SK-N-SH treated with all-trans-retinoic acid at 6 μM for 48 hours (cell line): ENCODE measurements at regions not wholly inside any gene's neighbourhood (a gene's known extent, or its start where the extent isn't known, plus 50 kb on each side); places are given as distances from the start of the nearest gene placed in this dataset.

Experiments used
- ATAC-seq: fragments of 200-7000 bp; cut with Tn5 transposase; 3 replicates; pipeline ENCODE4 v1.9.1; 2020; ENCODE audit warnings: mild to moderate bottlenecking, moderate library complexity
- ARNTL ChIP-seq: fragments of 450-650 bp; formaldehyde crosslinking; IDR thresholded peaks from 2 replicates; pipeline ENCODE4 v1.5.0; 2020; ENCODE audit warnings: low read depth, mild to moderate bottlenecking, moderate library complexity, borderline replicate concordance
- BACH2 ChIP-seq: fragments of 250-450 bp; sonication (Bioruptor Pico); IDR thresholded peaks from 2 replicates; pipeline ENCODE4 v1.9.0; 2021; ENCODE audit warnings: mild to moderate bottlenecking, borderline replicate concordance
- CREB5 ChIP-seq: fragments of 250-450 bp; sonication (Bioruptor Pico); IDR thresholded peaks from 2 replicates; pipeline ENCODE4 v1.5.1; 2020; ENCODE audit warnings: low read depth, mild to moderate bottlenecking, moderate library complexity
- CSDC2 ChIP-seq: fragments of 250-450 bp; sonication (Bioruptor Pico); IDR thresholded peaks from 2 replicates; pipeline ENCODE4 v1.5.0; 2020; ENCODE audit warnings: mild to moderate bottlenecking, moderate library complexity
- CSRNP3 ChIP-seq: fragments of 250-450 bp; sonication (Bioruptor Pico); IDR thresholded peaks from 2 replicates; pipeline ENCODE4 v1.5.1; 2021; ENCODE audit warnings: mild to moderate bottlenecking, moderate library complexity
- ESRRG ChIP-seq: fragments of 250-450 bp; sonication (Bioruptor Pico); IDR thresholded peaks from 2 replicates; pipeline ENCODE4 v1.6.1; 2021; ENCODE audit warnings: mild to moderate bottlenecking
- GLIS3 ChIP-seq: fragments of 250-450 bp; sonication (Bioruptor Pico); IDR thresholded peaks from 2 replicates; pipeline ENCODE4 v1.5.0; 2020; ENCODE audit warnings: mild to moderate bottlenecking, moderate library complexity
- ISL1 ChIP-seq: fragments of 250-450 bp; sonication (Bioruptor Pico); IDR thresholded peaks from 2 replicates; pipeline ENCODE4 v2.1.2; 2022; ENCODE audit warnings: mild to moderate bottlenecking, moderate library complexity
- OSR1 ChIP-seq: fragments of 250-450 bp; sonication (Bioruptor Pico); IDR thresholded peaks from 2 replicates; pipeline ENCODE4 v1.8.0; 2022; ENCODE audit warnings: moderate library complexity, mild to moderate bottlenecking, inconsistent platforms
- PATZ1 ChIP-seq: fragments of 250-450 bp; sonication (Bioruptor Pico); IDR thresholded peaks from 2 replicates; pipeline ENCODE4 v1.8.0; 2020; ENCODE audit warnings: mild to moderate bottlenecking, moderate library complexity, borderline replicate concordance
- POU6F1 ChIP-seq: fragments of 250-450 bp; sonication (Bioruptor Pico); IDR thresholded peaks from 2 replicates; pipeline ENCODE4 v1.8.0; 2021; ENCODE audit warnings: low read depth, mild to moderate bottlenecking, moderate library complexity, borderline replicate concordance
- PPARA ChIP-seq: fragments of 250-450 bp; sonication (Bioruptor Pico); IDR thresholded peaks from 2 replicates; pipeline ENCODE4 v1.5.0; 2020; ENCODE audit warnings: mild to moderate bottlenecking, borderline replicate concordance
- RARB ChIP-seq: fragments of 250-450 bp; sonication (Bioruptor Pico); IDR thresholded peaks from 2 replicates; pipeline ENCODE4 v1.8.0; 2021; ENCODE audit warnings: mild to moderate bottlenecking, moderate library complexity
- SNAI2 ChIP-seq: fragments of 250-450 bp; sonication (Bioruptor Pico); IDR thresholded peaks from 2 replicates; pipeline ENCODE4 v1.5.0; 2020; ENCODE audit warnings: mild to moderate bottlenecking, moderate library complexity
- TCF4 ChIP-seq: fragments of 250-450 bp; sonication (Bioruptor Pico); IDR thresholded peaks from 2 replicates; pipeline ENCODE4 v1.8.0; 2021; ENCODE audit warnings: mild to moderate bottlenecking, moderate library complexity, borderline replicate concordance
- TOX ChIP-seq: fragments of 250-450 bp; sonication (Bioruptor Pico); IDR thresholded peaks from 2 replicates; pipeline ENCODE4 v1.8.0; 2021; ENCODE audit warnings: mild to moderate bottlenecking, moderate library complexity, borderline replicate concordance
- TSHZ2 ChIP-seq: fragments of 250-450 bp; sonication (Bioruptor Pico); IDR thresholded peaks from 2 replicates; pipeline ENCODE4 v1.5.0; 2020; ENCODE audit warnings: mild to moderate bottlenecking, moderate library complexity
- ZC3H10 ChIP-seq: fragments of 250-450 bp; sonication (Bioruptor Pico); IDR thresholded peaks from 2 replicates; pipeline ENCODE4 v1.5.1; 2021; ENCODE audit warnings: mild to moderate bottlenecking, moderate library complexity
- ZFP3 ChIP-seq: fragments of 250-450 bp; sonication (Bioruptor Pico); IDR thresholded peaks from 2 replicates; pipeline ENCODE4 v1.5.0; 2020; ENCODE audit warnings: mild to moderate bottlenecking, moderate library complexity
- ZFP30 ChIP-seq: fragments of 450-650 bp; formaldehyde crosslinking; IDR thresholded peaks from 2 replicates; pipeline ENCODE4 v1.5.0; 2022; ENCODE audit warnings: mild to moderate bottlenecking, moderate library complexity
- ZNF565 ChIP-seq: fragments of 450-650 bp; formaldehyde crosslinking; conservative IDR thresholded peaks from 2 replicates; pipeline ENCODE4 v1.5.0; 2020; ENCODE audit warnings: low read depth, mild to moderate bottlenecking, moderate library complexity
- ZNF70 ChIP-seq: fragments of 450-650 bp; formaldehyde crosslinking; IDR thresholded peaks from 2 replicates; pipeline ENCODE4 v1.5.0; 2020; ENCODE audit warnings: mild to moderate bottlenecking, moderate library complexity
- ZNF8 ChIP-seq: fragments of 450-650 bp; formaldehyde crosslinking; IDR thresholded peaks from 2 replicates; pipeline ENCODE4 v1.5.0; 2020; ENCODE audit warnings: mild to moderate bottlenecking, moderate library complexity

- TF ChIP-seq CSRNP3 (CRISPR knock-in tag) (no peak), TSHZ2 (CRISPR knock-in tag) (no peak), PATZ1 (CRISPR knock-in tag) (no peak), CSDC2 (CRISPR knock-in tag) (no peak), SNAI2 (CRISPR knock-in tag) (no peak), ZFP30 (CRISPR knock-in tag) (no peak), ZC3H10 (CRISPR knock-in tag) (no peak), ZNF565 (CRISPR knock-in tag) (no peak), ZFP3 (no peak), OSR1 (CRISPR knock-in tag) (no peak), ZNF8 (CRISPR knock-in tag) (no peak), TOX (CRISPR knock-in tag) (no peak), RARB (CRISPR knock-in tag) (no peak), ARNTL (no peak), TCF4 (CRISPR knock-in tag) (no peak), BACH2 (CRISPR knock-in tag) (no peak), ESRRG (CRISPR knock-in tag) (no peak), CREB5 (CRISPR knock-in tag) (no peak), POU6F1 (CRISPR knock-in tag) (no peak)
- no peak for ATAC-seq
Observed at GRCh38 chr6:91877994-91878393, 1291.1 kb upstream of the MAP3K7 start.

- TF ChIP-seq ZC3H10 (CRISPR knock-in tag) (no peak), TCF4 (CRISPR knock-in tag) (no peak), ESRRG (CRISPR knock-in tag) (no peak), ZNF70 (CRISPR knock-in tag) (no peak)
- no peak for ATAC-seq
Observed at GRCh38 chr6:91874971-91875370, 1288.1 kb upstream of the MAP3K7 start.

- TF ChIP-seq ZC3H10 (CRISPR knock-in tag) (no peak), ARNTL (no peak), SNAI2 (CRISPR knock-in tag) (no peak), ZNF70 (CRISPR knock-in tag) (no peak), RARB (CRISPR knock-in tag) (no peak), PPARA (CRISPR knock-in tag) (no peak), ISL1 (CRISPR knock-in tag) (no peak), TSHZ2 (CRISPR knock-in tag) (no peak), GLIS3 (CRISPR knock-in tag) (no peak), ZFP30 (CRISPR knock-in tag) (no peak), POU6F1 (CRISPR knock-in tag) (no peak), BACH2 (CRISPR knock-in tag) (no peak), ESRRG (CRISPR knock-in tag) (no peak)
- ATAC-seq = no peak
Observed at GRCh38 chr6:91868539-91869202, 1281.8 kb upstream of the MAP3K7 start.
